HT1080 (cell line): ENCODE measurements at regions not wholly inside any gene's neighbourhood (a gene's known extent, or its start where the extent isn't known, plus 50 kb on each side); places are given as distances from the start of the nearest gene placed in this dataset.

ENCODE experiments used
- DNase-seq: peaks from one replicate; pipeline ENCODE4 v3.0.0-alpha.2; 2015; ENCODE audit warnings: low read depth

- no peak for DNase-seq
These were observed 238.4 kb downstream of the NDUFA10 start for GRCh38 chr2:239786791-239787190.

- DNase-seq: no peak
These were observed 243.7 kb downstream of the NDUFA10 start for GRCh38 chr2:239781454-239781853.

- DNase-seq: no peak
These were observed 244.7 kb downstream of the NDUFA10 start for GRCh38 chr2:239780236-239780994.

- DNase-seq: no peak
These were observed 245.6 kb downstream of the NDUFA10 start for GRCh38 chr2:239779584-239779983.

- no peak for DNase-seq
These were observed 246.1 kb downstream of the NDUFA10 start for GRCh38 chr2:239778861-239779558.

GRCh38 chr2:239778042-239778851 lies 246.9 kb downstream of the NDUFA10 start:
- no peak for DNase-seq

GRCh38 chr2:239777219-239777618 lies 247.9 kb downstream of the NDUFA10 start:
- no peak for DNase-seq

GRCh38 chr2:239776436-239777005 lies 248.6 kb downstream of the NDUFA10 start:
- DNase-seq: no peak

- DNase-seq: no peak
These were observed 249.3 kb downstream of the NDUFA10 start for GRCh38 chr2:239775623-239776435.

- no peak for DNase-seq
These were observed 250.1 kb downstream of the NDUFA10 start for GRCh38 chr2:239774933-239775622.

GRCh38 chr2:239774142-239774462 lies 251.0 kb downstream of the NDUFA10 start:
- DNase-seq: no peak

GRCh38 chr2:239773228-239774141 lies 251.7 kb downstream of the NDUFA10 start:
- no peak for DNase-seq

GRCh38 chr2:239772721-239773120 lies 252.4 kb downstream of the NDUFA10 start:
- no peak for DNase-seq

- DNase-seq: no peak
These were observed 254.9 kb downstream of the NDUFA10 start for GRCh38 chr2:239770246-239770639.

- DNase-seq: no peak
These were observed 255.4 kb downstream of the NDUFA10 start for GRCh38 chr2:239769554-239770245.

- DNase-seq: no peak
These were observed 256.1 kb downstream of the NDUFA10 start for GRCh38 chr2:239768907-239769553.

GRCh38 chr2:239768031-239768790 lies 256.9 kb downstream of the NDUFA10 start:
- no peak for DNase-seq
